Activated CD8-positive, alpha-beta T cell treated with anti-CD3 and anti-CD28 coated beads, Interleukin-2, amount 10 ng/mL, durations not matched to agents 7 days and 5 days (primary cell): ENCODE measurements at regions not wholly inside any gene's neighbourhood (a gene's known extent, or its start where the extent isn't known, plus 50 kb on each side); places are given as distances from the start of the nearest gene placed in this dataset.

ENCODE experiments used
- ATAC-seq: fragments of 150-1000 bp; cut with Tn5 transposase; one replicate; pipeline ENCODE4 v1.10.0; 2021; ENCODE audit warnings: moderate library complexity
- CTCF ChIA-PET: fragments of 350-600 bp; sonication (Branson Sonifier 250); formaldehyde crosslinking; loops from one replicate; lab custom pipeline; 2021; ENCODE audit warnings: antibody characterized with exemption; lab: Charles Lee
- POLR2A ChIA-PET: fragments of 350-600 bp; sonication (Branson Sonifier 250); formaldehyde crosslinking; loops from one replicate; lab custom pipeline; 2021; ENCODE audit warnings: antibody characterized with exemption; lab: Charles Lee
- DNase-seq: peaks from one replicate; pipeline ENCODE4 v3.0.0-alpha.2; 2020
- H3K27ac Mint-ChIP-seq: one replicate; pipeline ENCODE4 v1.8.0; 2021; ENCODE audit warnings: mild to moderate bottlenecking, mixed read lengths
- H3K27me3 Mint-ChIP-seq: one replicate; pipeline ENCODE4 v1.8.0; 2021; ENCODE audit warnings: low read depth, mixed read lengths
- H3K36me3 Mint-ChIP-seq: one replicate; pipeline ENCODE4 v1.8.0; 2021; ENCODE audit warnings: low read depth, mixed read lengths
- H3K4me1 Mint-ChIP-seq: one replicate; pipeline ENCODE4 v1.8.0; 2021; ENCODE audit warnings: low read depth, mixed read lengths
- H3K4me3 Mint-ChIP-seq: one replicate; pipeline ENCODE4 v1.8.0; 2021; ENCODE audit warnings: mild to moderate bottlenecking, mixed read lengths
- H3K9me3 Mint-ChIP-seq: one replicate; pipeline ENCODE4 v1.8.0; 2022; ENCODE audit warnings: mixed read lengths; ENCODE audit not compliant: insufficient read depth

GRCh38 chr2:116859708-116860107, 954.8 kb upstream of the DDX18 start:
- Mint-ChIP-seq H3K27ac (no peak overlapping the region), H3K4me1 (no peaks in the 10 kb centered on the region), H3K36me3 (no peaks in the 10 kb centered on the region), H3K9me3 (peaks cover 29% of the 10 kb centered on the region), H3K4me3 (no peak overlapping the region), H3K27me3 (no peaks in the 10 kb centered on the region)
- ATAC-seq (no peak), DNase-seq (no peak)
- ChIA-PET CTCF (no interaction called here), POLR2A (no interaction called here)

- peaks cover 32% of the 10 kb centered on the region for H3K9me3 Mint-ChIP-seq
- H3K4me1 Mint-ChIP-seq, result no peaks in the 10 kb centered on the region
- POLR2A ChIA-PET, result no interaction called here
- no peak overlapping the region for H3K27ac Mint-ChIP-seq
- H3K27me3 Mint-ChIP-seq, result no peaks in the 10 kb centered on the region
- H3K4me3 Mint-ChIP-seq, result no peak overlapping the region
- DNase-seq (no peak), ATAC-seq (no peak)
- CTCF ChIA-PET, result no interaction called here
- no peaks in the 10 kb centered on the region for H3K36me3 Mint-ChIP-seq
Observed at GRCh38 chr2:116874021-116874420, 940.5 kb upstream of the DDX18 start.

GRCh38 chr2:116877274-116877673, 937.2 kb upstream of the DDX18 start:
- no peak overlapping the region for H3K4me3 Mint-ChIP-seq
- ATAC-seq (no peak), DNase-seq (no peak)
- no peaks in the 10 kb centered on the region for H3K4me1 Mint-ChIP-seq
- H3K36me3 Mint-ChIP-seq, result no peaks in the 10 kb centered on the region
- H3K27ac Mint-ChIP-seq, result no peak overlapping the region
- ChIA-PET CTCF (no interaction called here), POLR2A (no interaction called here)
- no peaks in the 10 kb centered on the region for H3K27me3 Mint-ChIP-seq
- H3K9me3 Mint-ChIP-seq, result peaks cover 35% of the 10 kb centered on the region

GRCh38 chr2:116877944-116878343, 936.5 kb upstream of the DDX18 start:
- Mint-ChIP-seq H3K36me3 (no peaks in the 10 kb centered on the region), H3K27ac (no peak overlapping the region), H3K9me3 (peaks cover 37% of the 10 kb centered on the region), H3K4me3 (no peak overlapping the region), H3K27me3 (no peaks in the 10 kb centered on the region), H3K4me1 (no peaks in the 10 kb centered on the region)
- ChIA-PET POLR2A (no interaction called here), CTCF (no interaction called here)
- DNase-seq (no peak), ATAC-seq (no peak)

- ChIA-PET CTCF (no interaction called here), POLR2A (no interaction called here)
Observed at GRCh38 chr2:116879650-116880160, 934.8 kb upstream of the DDX18 start.

GRCh38 chr2:116891191-116891590, 923.3 kb upstream of the DDX18 start:
- ChIA-PET CTCF (no interaction called here), POLR2A (no interaction called here)
- H3K4me3 Mint-ChIP-seq, result no peak overlapping the region

More at GRCh38 chr2:116879650-116880160, 934.8 kb upstream of the DDX18 start:
- H3K9me3 Mint-ChIP-seq, result peaks cover 48% of the 10 kb centered on the region
- no peak overlapping the region for H3K27ac Mint-ChIP-seq
- H3K36me3 Mint-ChIP-seq, result no peaks in the 10 kb centered on the region
- DNase-seq (no peak), ATAC-seq (no peak)
- no peaks in the 10 kb centered on the region for H3K27me3 Mint-ChIP-seq
- H3K4me3 Mint-ChIP-seq, result no peak overlapping the region
- no peaks in the 10 kb centered on the region for H3K4me1 Mint-ChIP-seq

GRCh38 chr2:116911540-116911939, 903.0 kb upstream of the DDX18 start:
- H3K27me3 Mint-ChIP-seq, result no peaks in the 10 kb centered on the region
- CTCF ChIA-PET, result no interaction called here
- peaks cover 5% of the 10 kb centered on the region for H3K9me3 Mint-ChIP-seq
- no peak overlapping the region for H3K4me3 Mint-ChIP-seq
- POLR2A ChIA-PET, result no interaction called here
- no peak for ATAC-seq
- no peaks in the 10 kb centered on the region for H3K4me1 Mint-ChIP-seq
- no peak overlapping the region for H3K27ac Mint-ChIP-seq
- H3K36me3 Mint-ChIP-seq, result no peaks in the 10 kb centered on the region
- no peak for DNase-seq

More at GRCh38 chr2:116891191-116891590, 923.3 kb upstream of the DDX18 start:
- Mint-ChIP-seq H3K36me3 (no peaks in the 10 kb centered on the region), H3K9me3 (peaks cover 5% of the 10 kb centered on the region), H3K27ac (no peak overlapping the region), H3K4me1 (no peaks in the 10 kb centered on the region), H3K27me3 (no peaks in the 10 kb centered on the region)
- DNase-seq (no peak), ATAC-seq (no peak)

- POLR2A ChIA-PET, result no interaction called here
- no peak for ATAC-seq
- Mint-ChIP-seq H3K36me3 (no peaks in the 10 kb centered on the region), H3K9me3 (peaks cover 12% of the 10 kb centered on the region), H3K27ac (no peak overlapping the region), H3K4me1 (no peaks in the 10 kb centered on the region), H3K4me3 (no peak overlapping the region), H3K27me3 (no peaks in the 10 kb centered on the region)
- CTCF ChIA-PET, result no interaction called here
- DNase-seq, result no peak
Observed at GRCh38 chr2:116915673-116916072, 898.8 kb upstream of the DDX18 start.

GRCh38 chr2:116917196-116917595, 897.3 kb upstream of the DDX18 start:
- ATAC-seq, result no peak
- Mint-ChIP-seq H3K27me3 (no peaks in the 10 kb centered on the region), H3K9me3 (peaks cover 12% of the 10 kb centered on the region), H3K4me1 (no peaks in the 10 kb centered on the region), H3K4me3 (no peak overlapping the region), H3K36me3 (no peaks in the 10 kb centered on the region), H3K27ac (no peak overlapping the region)
- DNase-seq, result no peak
- ChIA-PET CTCF (no interaction called here), POLR2A (no interaction called here)

GRCh38 chr2:116918574-116918973, 895.9 kb upstream of the DDX18 start:
- Mint-ChIP-seq H3K27ac (no peak overlapping the region), H3K9me3 (peaks cover 12% of the 10 kb centered on the region), H3K27me3 (no peaks in the 10 kb centered on the region), H3K4me1 (no peaks in the 10 kb centered on the region), H3K4me3 (no peak overlapping the region), H3K36me3 (no peaks in the 10 kb centered on the region)
- ChIA-PET POLR2A (no interaction called here), CTCF (no interaction called here)
- ATAC-seq (no peak), DNase-seq (no peak)

GRCh38 chr2:116922414-116922813, 892.1 kb upstream of the DDX18 start:
- H3K27ac Mint-ChIP-seq, result no peak overlapping the region
- no peaks in the 10 kb centered on the region for H3K4me1 Mint-ChIP-seq
- no peak for DNase-seq
- no peaks in the 10 kb centered on the region for H3K36me3 Mint-ChIP-seq
- no peak for ATAC-seq
- peaks cover 9% of the 10 kb centered on the region for H3K9me3 Mint-ChIP-seq
- H3K27me3 Mint-ChIP-seq, result no peaks in the 10 kb centered on the region
- H3K4me3 Mint-ChIP-seq, result no peak overlapping the region
- ChIA-PET POLR2A (no interaction called here), CTCF (no interaction called here)

GRCh38 chr2:116924509-116924908, 890.0 kb upstream of the DDX18 start:
- POLR2A ChIA-PET, result no interaction called here
- Mint-ChIP-seq H3K36me3 (no peaks in the 10 kb centered on the region), H3K27me3 (no peaks in the 10 kb centered on the region), H3K4me1 (no peaks in the 10 kb centered on the region), H3K27ac (no peak overlapping the region), H3K4me3 (no peak overlapping the region), H3K9me3 (peaks cover 6% of the 10 kb centered on the region)
- CTCF ChIA-PET, result no interaction called here
- ATAC-seq, result no peak
- no peak for DNase-seq

- H3K36me3 Mint-ChIP-seq, result no peaks in the 10 kb centered on the region
- ATAC-seq, result no peak
- H3K9me3 Mint-ChIP-seq, result peaks cover 18% of the 10 kb centered on the region
- H3K4me3 Mint-ChIP-seq, result no peak overlapping the region
- DNase-seq, result no peak
- H3K4me1 Mint-ChIP-seq, result no peaks in the 10 kb centered on the region
- no peaks in the 10 kb centered on the region for H3K27me3 Mint-ChIP-seq
- no peak overlapping the region for H3K27ac Mint-ChIP-seq
- CTCF ChIA-PET, result no interaction called here
- POLR2A ChIA-PET, result no interaction called here
Observed at GRCh38 chr2:116935097-116935814, 879.2 kb upstream of the DDX18 start.
